ENCODE measurements at regions not wholly inside any gene's neighbourhood (a gene's known extent, or its start where the extent isn't known, plus 50 kb on each side); places are given as distances from the start of the nearest gene placed in this dataset.

GRCh38 chr14:73785336-73785833 lies 66.2 kb upstream of the PTGR2 start:
- no peak overlapping the region for H2AFZ ChIP-seq (ENCODE audit: low read length)

DNA sequence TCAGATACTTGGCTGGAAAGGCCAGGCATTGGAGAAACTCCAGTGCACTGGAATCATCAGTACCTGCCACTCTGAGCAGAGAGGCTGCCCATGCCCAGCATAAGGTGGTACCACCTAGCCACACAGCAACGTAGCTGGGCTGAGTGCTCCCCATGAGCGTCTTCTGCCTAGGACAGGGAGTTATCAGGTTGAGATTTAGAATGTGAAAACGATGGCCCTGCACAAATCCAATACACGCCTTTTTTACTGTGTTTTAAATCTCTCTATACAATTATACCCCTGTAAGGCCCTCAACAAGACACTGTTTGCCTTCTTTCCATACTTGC lies 66.7 kb upstream of the PTGR2 start:
- Histone ChIP-seq H3K4me3 (ENCODE audit: insufficient read depth, low read length) (peak overlapping the region; percentile 75), H4K20me1 (ENCODE audit: insufficient read depth, low read length) (peaks cover 20% of the 10 kb centered on the region), H3K9me3 (ENCODE audit: low read depth, low read length) (no peaks in the 10 kb centered on the region), H3K4me2 (ENCODE audit: insufficient read depth, low read length) (peak overlapping the region; percentile 99), H2AFZ (ENCODE audit: low read length) (no peak overlapping the region), H3K36me3 (ENCODE audit: insufficient read depth, low read length) (peaks cover 6% of the 10 kb centered on the region), H3K27me3 (ENCODE audit: insufficient read depth, low read length) (no peaks in the 10 kb centered on the region), H3K4me1 (ENCODE audit: insufficient read depth, low read length) (peaks cover 58% of the 10 kb centered on the region), H3K27ac (ENCODE audit: low read depth, low read length) (peak overlapping the region; percentile 96), H3K79me2 (ENCODE audit: insufficient read depth, low read length) (peaks cover 59% of the 10 kb centered on the region)
- no peak for DNase-seq (ENCODE audit: insufficient read length, low spot score, missing footprints)
- TF ChIP-seq, protein P1, sequence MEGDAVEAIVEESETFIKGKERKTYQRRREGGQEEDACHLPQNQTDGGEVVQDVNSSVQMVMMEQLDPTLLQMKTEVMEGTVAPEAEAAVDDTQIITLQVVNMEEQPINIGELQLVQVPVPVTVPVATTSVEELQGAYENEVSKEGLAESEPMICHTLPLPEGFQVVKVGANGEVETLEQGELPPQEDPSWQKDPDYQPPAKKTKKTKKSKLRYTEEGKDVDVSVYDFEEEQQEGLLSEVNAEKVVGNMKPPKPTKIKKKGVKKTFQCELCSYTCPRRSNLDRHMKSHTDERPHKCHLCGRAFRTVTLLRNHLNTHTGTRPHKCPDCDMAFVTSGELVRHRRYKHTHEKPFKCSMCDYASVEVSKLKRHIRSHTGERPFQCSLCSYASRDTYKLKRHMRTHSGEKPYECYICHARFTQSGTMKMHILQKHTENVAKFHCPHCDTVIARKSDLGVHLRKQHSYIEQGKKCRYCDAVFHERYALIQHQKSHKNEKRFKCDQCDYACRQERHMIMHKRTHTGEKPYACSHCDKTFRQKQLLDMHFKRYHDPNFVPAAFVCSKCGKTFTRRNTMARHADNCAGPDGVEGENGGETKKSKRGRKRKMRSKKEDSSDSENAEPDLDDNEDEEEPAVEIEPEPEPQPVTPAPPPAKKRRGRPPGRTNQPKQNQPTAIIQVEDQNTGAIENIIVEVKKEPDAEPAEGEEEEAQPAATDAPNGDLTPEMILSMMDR (IDR thresholded peaks at IDR 0.05; ENCODE audit: extremely low read depth, low read depth, low read length), result no peak

More at GRCh38 chr14:73785336-73785833, 66.2 kb upstream of the PTGR2 start:
- DNase-seq (ENCODE audit: insufficient read length, low spot score, missing footprints), result no peak
- peak overlapping the region; percentile 75 for H3K4me3 ChIP-seq (ENCODE audit: insufficient read depth, low read length)
- peak overlapping the region; percentile 99 for H3K4me2 ChIP-seq (ENCODE audit: insufficient read depth, low read length)
- TF ChIP-seq, protein P1 (IDR thresholded peaks at IDR 0.05; ENCODE audit: extremely low read depth, low read depth, low read length), result no peak
- no peaks in the 10 kb centered on the region for H3K27me3 ChIP-seq (ENCODE audit: insufficient read depth, low read length)
- H3K27ac ChIP-seq (ENCODE audit: low read depth, low read length), result peak overlapping the region; percentile 96
- H3K36me3 ChIP-seq (ENCODE audit: insufficient read depth, low read length), result peaks cover 6% of the 10 kb centered on the region
- peaks cover 60% of the 10 kb centered on the region for H3K4me1 ChIP-seq (ENCODE audit: insufficient read depth, low read length)
- H3K79me2 ChIP-seq (ENCODE audit: insufficient read depth, low read length), result peaks cover 55% of the 10 kb centered on the region
- H3K9me3 ChIP-seq (ENCODE audit: low read depth, low read length), result no peaks in the 10 kb centered on the region
- peaks cover 20% of the 10 kb centered on the region for H4K20me1 ChIP-seq (ENCODE audit: insufficient read depth, low read length)

DNA sequence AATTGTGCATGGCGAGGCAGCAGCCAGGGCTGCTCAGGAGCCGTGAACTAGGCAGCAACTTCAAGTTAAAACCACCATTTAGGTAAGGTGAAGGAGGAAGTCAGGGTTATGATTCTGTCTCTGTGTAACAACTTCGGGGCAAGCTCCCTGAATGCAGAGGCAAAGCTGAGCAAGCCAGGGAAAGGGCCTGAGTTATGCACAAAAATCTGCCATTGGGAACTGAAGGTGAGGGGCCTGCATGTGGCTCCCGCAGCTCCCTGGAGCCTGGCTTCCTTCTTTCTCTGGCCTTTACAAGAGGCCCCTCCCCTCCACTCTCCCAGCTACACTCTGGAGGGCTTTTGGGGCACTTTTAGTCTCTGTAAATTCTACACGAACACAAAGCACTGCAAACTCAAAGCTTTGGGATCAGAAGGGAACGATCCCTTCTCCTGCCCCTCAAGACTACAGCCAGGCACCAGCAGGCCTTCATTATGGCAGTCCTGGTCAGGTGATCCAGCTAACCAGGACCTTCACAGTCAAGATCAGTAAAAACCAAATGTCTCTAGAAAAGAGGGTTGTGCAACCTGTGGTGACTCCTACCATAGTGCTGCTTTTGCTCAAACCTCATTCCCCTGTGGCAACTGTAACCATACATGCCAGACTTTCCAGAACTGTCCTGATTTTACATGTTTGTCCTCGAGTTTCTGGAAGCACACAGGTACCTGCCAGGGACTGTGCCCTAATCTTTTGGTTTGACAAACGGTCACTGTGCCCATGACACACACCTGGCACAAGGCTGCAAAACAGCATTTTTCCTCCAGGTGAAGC lies 67.2 kb upstream of the PTGR2 start:
- Histone ChIP-seq H4K20me1 (ENCODE audit: insufficient read depth, low read length) (peaks cover 20% of the 10 kb centered on the region), H3K27me3 (ENCODE audit: insufficient read depth, low read length) (no peaks in the 10 kb centered on the region), H3K79me2 (ENCODE audit: insufficient read depth, low read length) (peaks cover 59% of the 10 kb centered on the region), H3K9me3 (ENCODE audit: low read depth, low read length) (no peaks in the 10 kb centered on the region), H3K4me1 (ENCODE audit: insufficient read depth, low read length) (peaks cover 52% of the 10 kb centered on the region), H3K27ac (ENCODE audit: low read depth, low read length) (peak overlapping the region; percentile 96), H3K36me3 (ENCODE audit: insufficient read depth, low read length) (peaks cover 6% of the 10 kb centered on the region), H3K4me3 (ENCODE audit: insufficient read depth, low read length) (peak overlapping the region; percentile 75), H3K4me2 (ENCODE audit: insufficient read depth, low read length) (peak overlapping the region; percentile 99), H2AFZ (ENCODE audit: low read length) (no peak overlapping the region)
- peak; percentile 68 for DNase-seq (ENCODE audit: insufficient read length, low spot score, missing footprints)
- TF ChIP-seq, protein P1 (IDR thresholded peaks at IDR 0.05; ENCODE audit: extremely low read depth, low read depth, low read length), result no peak

GRCh38 chr14:73783107-73783727 lies 68.4 kb upstream of the PTGR2 start:
- H3K9me3 ChIP-seq (ENCODE audit: low read depth, low read length), result no peaks in the 10 kb centered on the region
- H2AFZ ChIP-seq (ENCODE audit: low read length), result no peak overlapping the region
- H3K27me3 ChIP-seq (ENCODE audit: insufficient read depth, low read length), result no peaks in the 10 kb centered on the region
- peaks cover 6% of the 10 kb centered on the region for H3K36me3 ChIP-seq (ENCODE audit: insufficient read depth, low read length)
- TF ChIP-seq, protein P1 (IDR thresholded peaks at IDR 0.05; ENCODE audit: extremely low read depth, low read depth, low read length), result no peak
- peak overlapping the region; percentile 36 for H3K4me2 ChIP-seq (ENCODE audit: insufficient read depth, low read length)
- peaks cover 44% of the 10 kb centered on the region for H3K4me1 ChIP-seq (ENCODE audit: insufficient read depth, low read length)
- H3K79me2 ChIP-seq (ENCODE audit: insufficient read depth, low read length), result peaks cover 65% of the 10 kb centered on the region
- peak overlapping the region; percentile 96 for H3K27ac ChIP-seq (ENCODE audit: low read depth, low read length)
- H3K4me3 ChIP-seq (ENCODE audit: insufficient read depth, low read length), result no peak overlapping the region
- H4K20me1 ChIP-seq (ENCODE audit: insufficient read depth, low read length), result peaks cover 27% of the 10 kb centered on the region
- no peak for DNase-seq (ENCODE audit: insufficient read length, low spot score, missing footprints)
